Lung (tissue), 11 donors: ENCODE measurements at regions not wholly inside any gene's neighbourhood (a gene's known extent, or its start where the extent isn't known, plus 50 kb on each side); places are given as distances from the start of the nearest gene placed in this dataset.

Experiments
- ATAC-seq: fragments of 200-7000 bp; cut with Tn5 transposase; one replicate; pipeline ENCODE4 v1.9.1; 2020; ENCODE audit warnings: moderate number of reproducible peaks; ENCODE audit not compliant: insufficient read depth, low FRiP score
- DNase-seq, 3 donors: peaks; one replicate each; pipeline ENCODE4 v3.0.0-alpha.2; 2013 to 2017
- H3K27ac ChIP-seq, 2 donors: one replicate each; pipeline ENCODE4 v1.5.1; 2013; ENCODE audit warnings: mild to moderate bottlenecking in 2 of 2, moderate library complexity in 2 of 2, control low read depth in 1 of 2, inconsistent platforms in 1 of 2, low read depth in 1 of 2, low read length in 1 of 2
- H3K27me3 ChIP-seq, 3 donors: one replicate each; pipeline ENCODE4 v1.5.1; 2013; ENCODE audit warnings: low read length in 2 of 3; ENCODE audit not compliant: control insufficient read depth in 3 of 3, insufficient read depth in 3 of 3
- H3K36me3 ChIP-seq, 4 donors: one replicate each; pipeline ENCODE4 v1.5.1; 2013; ENCODE audit warnings: low read length in 4 of 4, mild to moderate bottlenecking in 1 of 4, moderate library complexity in 1 of 4; ENCODE audit not compliant: control insufficient read depth in 4 of 4, insufficient read depth in 4 of 4
- H3K4me1 ChIP-seq, 5 donors: one replicate each; pipeline ENCODE4 v1.5.1; 2013; ENCODE audit warnings: low read length in 5 of 5, mild to moderate bottlenecking in 2 of 5, moderate library complexity in 1 of 5; ENCODE audit not compliant: control insufficient read depth in 5 of 5, insufficient read depth in 5 of 5
- H3K4me3 ChIP-seq: one replicate; pipeline ENCODE4 v1.5.1; 2013; ENCODE audit warnings: mild to moderate bottlenecking, control low read depth, moderate library complexity
- H3K9ac ChIP-seq, 2 donors: one replicate each; pipeline ENCODE4 v1.5.1; 2013; ENCODE audit warnings: low read length in 2 of 2, control low read depth in 1 of 2; ENCODE audit not compliant: insufficient read depth in 1 of 2
- H3K9me3 ChIP-seq, 4 donors: one replicate each; pipeline ENCODE4 v1.5.1; 2013; ENCODE audit warnings: low read length in 3 of 4, mild to moderate bottlenecking in 1 of 4, moderate library complexity in 1 of 4; ENCODE audit not compliant: control insufficient read depth in 4 of 4, insufficient read depth in 3 of 4
- CTCF ChIP-seq: IDR thresholded peaks from 2 replicates; pipeline ENCODE4 v1.5.1; 2012; ENCODE audit warnings: mild to moderate bottlenecking; ENCODE audit errors: control extremely low read depth, extremely low read depth
- WGBS, 2 donors: extraction: QIAGEN DNeasy Blood & Tissue Kit; methylation state at CpG; one replicate each; pipeline ENCODE4 v1.1.7; 2013; 5-methylcytosine and 5-hydroxymethylcytosine counted together
- donor health status: control.
- donor health status: control.
- donor health status: Bipolar disorder and iron deficiency.
- donor health status: healthy.
- donor health status: DM: yes; HTN: yes; CAD: no.

DNA sequence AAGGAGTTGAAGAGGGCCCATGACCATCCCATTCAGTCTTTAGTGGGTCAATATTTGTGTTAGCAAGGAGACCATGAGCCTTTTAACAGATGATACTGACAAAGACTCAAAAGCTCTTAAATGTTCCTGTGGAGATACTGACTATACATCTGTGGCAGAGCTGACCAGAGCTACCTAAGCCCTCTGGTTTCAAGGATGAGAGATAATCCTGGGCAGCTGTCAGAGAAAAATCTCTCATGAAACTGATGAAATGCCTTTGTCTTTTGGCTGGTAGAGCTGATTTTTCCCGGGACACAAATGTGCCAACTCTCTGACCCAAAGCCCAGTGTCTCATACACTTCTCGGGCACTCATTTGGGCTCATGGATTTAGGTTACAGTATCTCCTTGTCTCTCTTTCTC is 100.9 kb downstream of the XCL2 start:
- no peak overlapping the region for H3K9ac ChIP-seq
- no peaks in the 10 kb centered on the region for H3K9me3 ChIP-seq
- DNase-seq (no peak), ATAC-seq (no peak)
- no peaks in the 10 kb centered on the region for H3K36me3 ChIP-seq
- H3K4me3 ChIP-seq: no peak overlapping the region
- peaks cover 0 to 8% (median 0%) of the 10 kb centered on the region in 5 donors for H3K4me1 ChIP-seq
- H3K27ac ChIP-seq: no peak overlapping the region
- H3K27me3 ChIP-seq: no peaks in the 10 kb centered on the region
- WGBS, 2 donors: 96 to 100% methylated on average over 2 of the region's 2 CpGs
- no peak for TF ChIP-seq CTCF

GRCh38 chr1:168441745-168442144 is 102.1 kb downstream of the XCL2 start:
- no peak overlapping the region for H3K9ac ChIP-seq
- no peaks in the 10 kb centered on the region for H3K9me3 ChIP-seq
- H3K36me3 ChIP-seq: no peaks in the 10 kb centered on the region
- H3K27ac ChIP-seq: no peak overlapping the region
- peaks cover 0 to 8% (median 0%) of the 10 kb centered on the region in 5 donors for H3K4me1 ChIP-seq
- ATAC-seq (no peak), DNase-seq (no peak)
- TF ChIP-seq CTCF: no peak
- no peaks in the 10 kb centered on the region for H3K27me3 ChIP-seq
- no peak overlapping the region for H3K4me3 ChIP-seq
- 55 to 60% methylated on average over 3 of the region's 3 CpGs for WGBS, 2 donors

DNA sequence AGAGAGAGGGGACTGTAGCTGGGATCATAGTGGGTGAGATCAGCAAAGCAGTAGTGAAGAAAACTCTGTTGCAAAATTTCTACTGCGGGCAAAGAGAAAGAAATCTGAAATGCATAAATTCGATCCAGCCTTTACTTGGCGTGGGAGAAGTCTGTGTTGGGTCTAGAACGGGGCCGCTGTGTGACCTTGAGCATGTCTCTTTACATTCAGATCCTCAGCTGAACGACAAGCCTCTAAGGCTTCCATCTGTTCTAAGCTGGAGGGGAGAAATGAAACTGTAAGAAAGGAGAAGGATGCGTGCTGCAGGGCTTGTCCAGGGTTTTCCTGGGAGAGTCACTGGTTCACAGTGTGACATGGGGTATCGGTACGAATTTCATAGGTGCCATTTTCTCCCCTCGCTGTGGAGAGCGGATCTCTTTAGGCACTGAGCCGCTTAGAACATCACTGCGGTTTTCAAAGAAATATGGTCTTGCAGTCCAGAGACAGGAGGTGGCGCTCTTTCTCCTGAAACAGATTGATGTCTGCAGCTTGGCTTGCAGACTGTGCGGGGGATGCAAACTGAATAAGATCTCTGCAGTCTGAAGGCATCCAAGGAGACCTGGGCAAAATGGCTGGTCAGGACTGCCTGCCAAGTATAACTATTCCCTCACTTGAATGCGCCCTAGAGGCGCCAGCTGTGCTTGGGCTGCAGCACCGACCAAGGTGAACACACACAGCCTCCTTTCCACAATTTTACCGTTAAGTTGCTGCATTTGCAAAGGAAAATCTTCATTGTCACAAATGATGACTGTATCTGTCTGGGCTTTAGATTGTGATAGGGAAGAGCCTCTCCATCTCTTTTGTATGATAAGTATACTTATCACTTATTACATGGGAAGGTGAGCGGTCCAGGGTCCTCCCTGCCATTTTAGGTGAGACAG is 104.1 kb downstream of the XCL2 start:
- WGBS, 2 donors: 30 to 36% methylated on average over 20 of the region's 20 CpGs
- TF ChIP-seq CTCF: peak; percentile 72
- ATAC-seq (peak; percentile 85), DNase-seq (peak; percentile 83 to 93 (median 91))
- H3K27me3 ChIP-seq: no peaks in the 10 kb centered on the region
- H3K27ac ChIP-seq: no peak overlapping the region
- no peaks in the 10 kb centered on the region for H3K36me3 ChIP-seq
- H3K4me3 ChIP-seq: no peak overlapping the region
- peaks cover 0 to 8% (median 0%) of the 10 kb centered on the region in 5 donors for H3K4me1 ChIP-seq
- H3K9me3 ChIP-seq: no peaks in the 10 kb centered on the region
- no peak overlapping the region for H3K9ac ChIP-seq

- Histone ChIP-seq H3K27me3 (no peaks in the 10 kb centered on the region), H3K4me1 (peaks cover 0 to 8% (median 0%) of the 10 kb centered on the region in 5 donors), H3K4me3 (no peak overlapping the region), H3K36me3 (no peaks in the 10 kb centered on the region), H3K9ac (no peak overlapping the region), H3K9me3 (no peaks in the 10 kb centered on the region), H3K27ac (no peak overlapping the region)
- WGBS, 2 donors: 62 to 70% methylated on average over 3 of the region's 3 CpGs
- TF ChIP-seq CTCF: no peak
- ATAC-seq: no peak
- no peak for DNase-seq
These were observed 105.2 kb downstream of the XCL2 start for GRCh38 chr1:168438626-168439025.
